HepG2 (cell line): ENCODE measurements at regions not wholly inside any gene's neighbourhood (a gene's known extent, or its start where the extent isn't known, plus 50 kb on each side); places are given as distances from the start of the nearest gene placed in this dataset.

Experiments used
- ATAC-seq: fragments of 200-7000 bp; cut with Tn5 transposase; 3 replicates; pipeline ENCODE4 v1.9.1; 2020; ENCODE audit warnings: mild to moderate bottlenecking, moderate library complexity
- BruUV-seq: library from RNA; stranded (reverse); fragments of 400-500 nt; replicated peaks from 2 replicates; lab custom pipeline; 2021; lab: Mats Ljungman, UMichigan
- CTCF ChIA-PET: fragments of 300-600 bp; formaldehyde crosslinking; extraction: SDS; loops from one replicate; lab custom pipeline; 2021; ENCODE audit warnings: low total read pairs, inconsistent platforms, low intra/inter-chr PET ratio; lab: Yijun Ruan, JAX
- POLR2A ChIA-PET: fragments of 350-600 bp; sonication (Branson Sonifier 250); formaldehyde crosslinking; loops from one replicate; lab custom pipeline; 2020; ENCODE audit warnings: antibody characterized with exemption, inconsistent platforms; lab: Yijun Ruan, JAX
- DNase-seq: peaks from one replicate; pipeline ENCODE4 v3.0.0-alpha.2; 2015; ENCODE audit warnings: low spot score
- FAIRE-seq: peaks from 3 replicates; lab custom pipeline; 2011; peaks lifted over from hg19 to GRCh38; lab: Jason Lieb, UNC
- H2AFZ ChIP-seq: one replicate; pipeline ENCODE4 v1.6.1; 2011; ENCODE audit warnings: low read length, inconsistent platforms
- H3K27ac ChIP-seq: fragments of 300-600 bp; 3 replicates; pipeline ENCODE4 v1.8.0; 2011; ENCODE audit warnings: mixed run types, mild to moderate bottlenecking, mixed read lengths, low read length, inconsistent platforms; ENCODE audit not compliant: insufficient read depth; ENCODE audit errors: extremely low read length
- H3K27me3 ChIP-seq, 2 experiments: fragments of 200-600 bp in 1 of 2; 2 replicates in 1 of 2; 3 replicates in 1 of 2; pipeline versions ENCODE4 v1.6.0 to v1.8.0; 2011; ENCODE audit warnings: low read length in 2 of 2, mild to moderate bottlenecking in 2 of 2, moderate library complexity in 2 of 2, inconsistent platforms in 1 of 2; ENCODE audit not compliant: insufficient read depth in 2 of 2, control insufficient read depth in 1 of 2
- H3K36me3 ChIP-seq, 2 experiments: fragments of 200-600 bp in 1 of 2; replicated peaks in 1 of 2; 2 replicates in 1 of 2; 3 replicates in 1 of 2; pipeline versions ENCODE4 v1.5.1 to v1.8.0; 2011; ENCODE audit warnings: low read length in 2 of 2, inconsistent platforms in 1 of 2; ENCODE audit not compliant: insufficient read depth in 2 of 2, control insufficient read depth in 1 of 2
- H3K4me1 ChIP-seq: 2 replicates; pipeline ENCODE4 v1.5.1; 2012; ENCODE audit warnings: low read length, inconsistent platforms; ENCODE audit not compliant: insufficient read depth
- H3K4me2 ChIP-seq: 2 replicates; pipeline ENCODE4 v1.6.0; 2011; ENCODE audit warnings: low read depth, low read length, inconsistent platforms
- H3K4me3 ChIP-seq, 3 experiments: fragments of 200-600 bp in 1 of 3; sonication (generic), shearing (Covaris generic) in 1 of 3; replicated peaks in 1 of 3; 2 replicates each; pipeline ENCODE4 v1.5.1; 2011 to 2016; ENCODE audit warnings: low read length in 3 of 3, inconsistent platforms in 2 of 3, low read depth in 2 of 3, mild to moderate bottlenecking in 2 of 3, control low read depth in 1 of 3, mixed read lengths in 1 of 3; ENCODE audit not compliant: insufficient read depth in 1 of 3
- H3K79me2 ChIP-seq: one replicate; pipeline ENCODE4 v1.6.1; 2011; ENCODE audit warnings: low read length, inconsistent platforms; ENCODE audit not compliant: insufficient read depth
- H3K9ac ChIP-seq: 2 replicates; pipeline ENCODE4 v1.6.0; 2011; ENCODE audit warnings: mild to moderate bottlenecking, low read depth, low read length, inconsistent platforms; ENCODE audit not compliant: insufficient read depth
- H3K9me3 ChIP-seq: 2 replicates; pipeline ENCODE4 v1.5.1; 2012; ENCODE audit warnings: mild to moderate bottlenecking, low read length
- H4K20me1 ChIP-seq: 2 replicates; pipeline ENCODE4 v1.6.0; 2011; ENCODE audit warnings: inconsistent platforms, mild to moderate bottlenecking, low read length, moderate library complexity; ENCODE audit not compliant: insufficient read depth
- ATF7-NPFF ChIP-seq: sonication (generic); formaldehyde crosslinking; IDR thresholded peaks from 2 replicates; pipeline ENCODE4 v1.8.1; 2023; ENCODE audit warnings: mild to moderate bottlenecking, low read depth, missing genetic modification reagents, moderate library complexity
- CENPBD1 ChIP-seq: sonication (generic); formaldehyde crosslinking; IDR thresholded peaks from 2 replicates; pipeline ENCODE4 v1.8.0; 2022; ENCODE audit warnings: missing genetic modification reagents, low read depth, mild to moderate bottlenecking, borderline replicate concordance
- GATA4 ChIP-seq: sonication (generic); IDR thresholded peaks from 2 replicates; pipeline ENCODE4 v1.6.1; 2016; ENCODE audit warnings: antibody characterized with exemption, low read depth, borderline replicate concordance
- HINFP ChIP-seq: sonication (generic); formaldehyde crosslinking; IDR thresholded peaks from 2 replicates; pipeline ENCODE4 v1.4.0; 2020; ENCODE audit warnings: low read depth, mild to moderate bottlenecking, missing genetic modification reagents
- PBX3 ChIP-seq: sonication (generic); formaldehyde crosslinking; IDR thresholded peaks from 2 replicates; pipeline ENCODE4 v1.8.1; 2023; ENCODE audit warnings: missing genetic modification reagents, inconsistent platforms, borderline replicate concordance
- PHF21A ChIP-seq: sonication (generic); formaldehyde crosslinking; IDR thresholded peaks from 2 replicates; pipeline ENCODE4 v1.5.0; 2020; ENCODE audit warnings: mild to moderate bottlenecking, missing genetic modification reagents
- TRIM24 ChIP-seq: sonication (generic); formaldehyde crosslinking; IDR thresholded peaks from 2 replicates; pipeline ENCODE4 v1.8.0; 2022; ENCODE audit warnings: mild to moderate bottlenecking, missing genetic modification reagents
- XRCC5 ChIP-seq: fragments of 200-400 bp; formaldehyde crosslinking; optimal IDR thresholded peaks from 2 replicates; pipeline ENCODE3; 2017; ENCODE audit warnings: mild to moderate bottlenecking, low read length
- ZC3H13 ChIP-seq: sonication (generic); formaldehyde crosslinking; IDR thresholded peaks from 2 replicates; pipeline ENCODE4 v1.8.1; 2023; ENCODE audit warnings: mild to moderate bottlenecking, missing genetic modification reagents, moderate library complexity
- ZKSCAN8 ChIP-seq: IDR thresholded peaks from 2 replicates; pipeline ENCODE4 v1.6.1; 2016; ENCODE audit warnings: borderline replicate concordance, missing genetic modification reagents, missing compliant biosample characterization
- ZNF382 ChIP-seq: sonication (generic); formaldehyde crosslinking; IDR thresholded peaks from 2 replicates; pipeline ENCODE4 v1.5.0; 2020; ENCODE audit warnings: missing genetic modification reagents, mild to moderate bottlenecking, borderline replicate concordance
- ZNF431 ChIP-seq: sonication (generic); formaldehyde crosslinking; IDR thresholded peaks from 2 replicates; pipeline ENCODE4 v1.9.0; 2022; ENCODE audit warnings: missing genetic modification reagents, low read depth, mild to moderate bottlenecking, borderline replicate concordance
- ZNF432 ChIP-seq: sonication (generic); formaldehyde crosslinking; IDR thresholded peaks from 2 replicates; pipeline ENCODE4 v1.5.0; 2020; ENCODE audit warnings: missing genetic modification reagents, mild to moderate bottlenecking, borderline replicate concordance
- ZNF530 ChIP-seq: sonication (generic); formaldehyde crosslinking; IDR thresholded peaks from 2 replicates; pipeline ENCODE4 v1.5.0; 2020; ENCODE audit warnings: low read depth, mild to moderate bottlenecking, missing genetic modification reagents
- ZNF550 ChIP-seq: sonication (generic); formaldehyde crosslinking; IDR thresholded peaks from 2 replicates; pipeline ENCODE4 v1.4.0; 2020; ENCODE audit warnings: mild to moderate bottlenecking, missing genetic modification reagents, borderline replicate concordance
- ZNF749 ChIP-seq: sonication (generic); formaldehyde crosslinking; IDR thresholded peaks from 2 replicates; pipeline ENCODE4 v1.8.0; 2022; ENCODE audit warnings: mild to moderate bottlenecking, missing genetic modification reagents, moderate library complexity, borderline replicate concordance
- WGBS: methylation state at CpG from one replicate; pipeline ENCODE4 v1.1.6; 2017; ENCODE audit warnings: low lambda C conversion rate; 5-methylcytosine and 5-hydroxymethylcytosine counted together
- in situ Hi-C: cut with HindIII; loops from 2 replicates; pipeline ENCODE4 v1.10.0; 2017; ENCODE audit warnings: low pct_unique_long_range_greater_than_20kb; ENCODE audit not compliant: extremely low pct_ligation_motif_present
- intact Hi-C: fragments of 100-400 bp; cut with micrococcal nuclease; formaldehyde crosslinking; loops from one replicate; pipeline ENCODE4 v1.10.0; 2022; ENCODE audit not compliant: unreplicated experiment

- H3K27ac ChIP-seq: no peak overlapping the region
- FAIRE-seq (no peak), ATAC-seq (no peak), DNase-seq (no peak)
- no peaks in the 10 kb centered on the region for H3K27me3 ChIP-seq
- TF ChIP-seq ZNF432 (no peak), ZC3H13 (CRISPR knock-in tag) (no peak), HINFP (CRISPR knock-in tag) (no peak), ZKSCAN8 (CRISPR knock-in tag) (no peak), PHF21A (CRISPR knock-in tag) (no peak), CENPBD1 (CRISPR knock-in tag) (no peak), XRCC5 (no peak), ATF7-NPFF (no peak), ZNF382 (CRISPR knock-in tag) (no peak), ZNF550 (no peak), ZNF530 (CRISPR knock-in tag) (no peak), GATA4 (no peak), ZNF431 (CRISPR knock-in tag) (no peak), ZNF749 (CRISPR knock-in tag) (no peak), TRIM24 (no peak), PBX3 (CRISPR knock-in tag) (no peak)
- 16% methylated on average over 3 of the region's 3 CpGs for WGBS
- no peaks in the 10 kb centered on the region for H3K4me1 ChIP-seq
- no peak overlapping the region for H3K4me3 ChIP-seq
- in situ Hi-C loops (no loop called here), intact Hi-C loops (no loop called here)
- no TSS peak for BruUV-seq
- POLR2A ChIA-PET: no interaction called here
- no peaks in the 10 kb centered on the region for H3K36me3 ChIP-seq
- CTCF ChIA-PET: no interaction called here
- H3K79me2 ChIP-seq: no peaks in the 10 kb centered on the region
- H3K9me3 ChIP-seq: no peaks in the 10 kb centered on the region
- no peak overlapping the region for H2AFZ ChIP-seq
- H3K4me2 ChIP-seq: no peak overlapping the region
- H4K20me1 ChIP-seq: no peaks in the 10 kb centered on the region
- H3K9ac ChIP-seq: no peak overlapping the region
Measured at GRCh38 chr1:193726722-193727121, 540.3 kb upstream of the B3GALT2 start.
